ENCODE measurements at regions not wholly inside any gene's neighbourhood (a gene's known extent, or its start where the extent isn't known, plus 50 kb on each side); places are given as distances from the start of the nearest gene placed in this dataset.

- ChIA-PET CTCF (interaction anchor here (0.7 kb wide), 1 partner anchor 602 kb away, joined by 3 read pairs; no protein-coding TSS in a partner anchor), POLR2A (no interaction called here)
Measured at GRCh38 chr5:44919560-44919959, 110.8 kb downstream of the MRPS30 start.

DNA sequence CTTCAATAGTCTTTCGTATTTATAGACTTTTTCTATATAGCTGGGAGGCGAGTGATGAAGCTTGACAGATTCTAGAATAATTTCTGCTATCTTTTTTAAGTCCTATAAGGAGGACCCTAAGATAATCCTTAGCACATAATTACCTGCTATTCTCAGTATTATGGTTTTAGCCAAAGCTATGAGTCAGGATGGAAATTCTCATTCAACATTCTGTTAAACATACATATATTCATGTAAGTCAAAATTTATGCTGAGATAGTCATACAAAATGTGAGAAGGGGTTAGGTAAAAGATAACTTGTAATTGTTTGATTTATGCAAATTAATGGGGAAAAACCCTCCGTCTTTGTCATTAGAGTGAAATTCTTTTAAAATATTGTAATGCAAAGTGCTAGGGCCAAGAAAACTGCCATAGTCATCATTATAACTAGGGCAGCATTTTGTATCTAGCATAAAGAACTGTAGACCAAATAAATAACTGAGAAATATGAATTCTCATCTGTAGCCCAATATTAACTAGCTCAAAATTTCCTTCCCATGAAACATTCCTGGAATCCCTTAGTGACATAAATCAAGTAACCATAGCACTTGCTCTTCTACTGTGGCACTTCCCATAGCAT, 118.5 kb downstream of the MRPS30 start:
- CTCF ChIA-PET, result interaction anchor here (0.6 kb wide), 1 partner anchor 49 kb away, joined by 3 read pairs; no protein-coding TSS in a partner anchor
- Histone ChIP-seq H3K4me3 (ENCODE audit: low read depth, low read length) (no peak overlapping the region), H3K9me3 (ENCODE audit: control insufficient read depth, insufficient read depth, low read depth, low read length) (no peaks in the 10 kb centered on the region), H3K27ac (ENCODE audit: extremely low read depth, low read depth, low read length) (no peak overlapping the region), H3K4me1 (ENCODE audit: control insufficient read depth, insufficient read depth, low read length) (no peaks in the 10 kb centered on the region), H3K36me3 (ENCODE audit: control insufficient read depth in 2 of 2, insufficient read depth in 1 of 2, low read length in 2 of 2) (no peaks in the 10 kb centered on the region)
- POLR2A ChIA-PET, result interaction anchor here (0.6 kb wide), 1 partner anchor 9 kb away, joined by 4 read pairs; no protein-coding TSS in a partner anchor
- TF ChIP-seq ZNF629 (tag by site-specific recombination; IDR thresholded peaks at IDR 0.05), result no peak
- TF ChIP-seq, protein P1, sequence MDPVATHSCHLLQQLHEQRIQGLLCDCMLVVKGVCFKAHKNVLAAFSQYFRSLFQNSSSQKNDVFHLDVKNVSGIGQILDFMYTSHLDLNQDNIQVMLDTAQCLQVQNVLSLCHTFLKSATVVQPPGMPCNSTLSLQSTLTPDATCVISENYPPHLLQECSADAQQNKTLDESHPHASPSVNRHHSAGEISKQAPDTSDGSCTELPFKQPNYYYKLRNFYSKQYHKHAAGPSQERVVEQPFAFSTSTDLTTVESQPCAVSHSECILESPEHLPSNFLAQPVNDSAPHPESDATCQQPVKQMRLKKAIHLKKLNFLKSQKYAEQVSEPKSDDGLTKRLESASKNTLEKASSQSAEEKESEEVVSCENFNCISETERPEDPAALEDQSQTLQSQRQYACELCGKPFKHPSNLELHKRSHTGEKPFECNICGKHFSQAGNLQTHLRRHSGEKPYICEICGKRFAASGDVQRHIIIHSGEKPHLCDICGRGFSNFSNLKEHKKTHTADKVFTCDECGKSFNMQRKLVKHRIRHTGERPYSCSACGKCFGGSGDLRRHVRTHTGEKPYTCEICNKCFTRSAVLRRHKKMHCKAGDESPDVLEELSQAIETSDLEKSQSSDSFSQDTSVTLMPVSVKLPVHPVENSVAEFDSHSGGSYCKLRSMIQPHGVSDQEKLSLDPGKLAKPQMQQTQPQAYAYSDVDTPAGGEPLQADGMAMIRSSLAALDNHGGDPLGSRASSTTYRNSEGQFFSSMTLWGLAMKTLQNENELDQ (tag by site-specific recombination; IDR thresholded peaks at IDR 0.05; ENCODE audit: low read depth), result no peak
- TF ChIP-seq ZNF10 (tag by site-specific recombination; IDR thresholded peaks at IDR 0.05), result no peak
- TF ChIP-seq ZNF239 (tag by site-specific recombination; IDR thresholded peaks at IDR 0.05), result no peak

More at GRCh38 chr5:44919560-44919959, 110.8 kb downstream of the MRPS30 start:
- H3K36me3 ChIP-seq (ENCODE audit: control insufficient read depth in 2 of 2, insufficient read depth in 1 of 2, low read length in 2 of 2), result no peaks in the 10 kb centered on the region
- no peaks in the 10 kb centered on the region for H3K4me1 ChIP-seq (ENCODE audit: control insufficient read depth, insufficient read depth, low read length)
- H3K4me3 ChIP-seq (ENCODE audit: low read depth, low read length), result no peak overlapping the region
- no peak overlapping the region for H3K27ac ChIP-seq (ENCODE audit: extremely low read depth, low read depth, low read length)
- H3K9me3 ChIP-seq (ENCODE audit: control insufficient read depth, insufficient read depth, low read depth, low read length), result no peaks in the 10 kb centered on the region
- TF ChIP-seq SCRT2 (tag by site-specific recombination; IDR thresholded peaks at IDR 0.05) (no peak), ZNF140 (tag by site-specific recombination; IDR thresholded peaks at IDR 0.05) (no peak), ZNF473 (tag by site-specific recombination; IDR thresholded peaks at IDR 0.05) (no peak), SCRT1 (tag by site-specific recombination; IDR thresholded peaks at IDR 0.05; ENCODE audit: borderline replicate concordance) (no peak)

- CTCF ChIA-PET, result no interaction called here
- H3K9me3 ChIP-seq (ENCODE audit: control insufficient read depth, insufficient read depth, low read depth, low read length), result no peaks in the 10 kb centered on the region
- H3K4me1 ChIP-seq (ENCODE audit: control insufficient read depth, insufficient read depth, low read length), result no peaks in the 10 kb centered on the region
- H3K27ac ChIP-seq (ENCODE audit: extremely low read depth, low read depth, low read length), result no peak overlapping the region
- POLR2A ChIA-PET, result no interaction called here
- TF ChIP-seq HOXC10 (CRISPR knock-in tag; IDR thresholded peaks at IDR 0.05) (no peak), MYNN (tag by site-specific recombination; IDR thresholded peaks at IDR 0.05; ENCODE audit: borderline replicate concordance) (no peak), PRDM1 (tag by site-specific recombination; IDR thresholded peaks at IDR 0.05) (no peak), ZNF214 (tag by site-specific recombination; IDR thresholded peaks at IDR 0.05; ENCODE audit: borderline replicate concordance) (no peak), ZNF311 (tag by site-specific recombination; IDR thresholded peaks at IDR 0.05; ENCODE audit: borderline replicate concordance) (no peak), WT1 (tag by site-specific recombination; IDR thresholded peaks at IDR 0.05) (no peak), ZNF133 (tag by site-specific recombination; IDR thresholded peaks at IDR 0.05) (no peak), ZNF548 (tag by site-specific recombination; IDR thresholded peaks at IDR 0.05) (no peak), ZNF76 (tag by site-specific recombination; IDR thresholded peaks at IDR 0.05; ENCODE audit: borderline replicate concordance, low read depth) (no peak)
- H3K4me3 ChIP-seq (ENCODE audit: low read depth, low read length), result no peak overlapping the region
- no peaks in the 10 kb centered on the region for H3K36me3 ChIP-seq (ENCODE audit: control insufficient read depth in 2 of 2, insufficient read depth in 1 of 2, low read length in 2 of 2)
Measured at GRCh38 chr5:44932922-44933585, 124.3 kb downstream of the MRPS30 start.

Data from HEK293 (cell line).